Islet precursor cell (in vitro differentiated cells): ENCODE measurements at regions not wholly inside any gene's neighbourhood (a gene's known extent, or its start where the extent isn't known, plus 50 kb on each side); places are given as distances from the start of the nearest gene placed in this dataset.
"Not testable (repeated sequence)": the region's sequence is repeated elsewhere in the genome, so short reads cannot be mapped to it uniquely, and the experiment has no call there.

Source experiments
- DNase-seq: peaks from one replicate; pipeline ENCODE4 v3.0.0-alpha.2; 2018

- DNase-seq = peak; percentile 75
Measured at GRCh38 chr16:86219655-86220445, 290.5 kb upstream of the FOXF1 start.

GRCh38 chr16:86220561-86220960 lies 289.8 kb upstream of the FOXF1 start:
- no peak for DNase-seq

GRCh38 chr16:86221085-86221484 lies 289.2 kb upstream of the FOXF1 start:
- DNase-seq = no peak

GRCh38 chr16:86222547-86222946 lies 287.8 kb upstream of the FOXF1 start:
- no peak for DNase-seq

- DNase-seq = no peak
Measured at GRCh38 chr16:86222965-86223551, 287.3 kb upstream of the FOXF1 start.

GRCh38 chr16:86224126-86224525 lies 286.2 kb upstream of the FOXF1 start:
- no peak for DNase-seq

- DNase-seq = no peak
Measured at GRCh38 chr16:86224629-86225028, 285.7 kb upstream of the FOXF1 start.

GRCh38 chr16:86225905-86226371 lies 284.4 kb upstream of the FOXF1 start:
- DNase-seq = no peak

GRCh38 chr16:86227041-86227440 lies 283.3 kb upstream of the FOXF1 start:
- no peak for DNase-seq

GRCh38 chr16:86227801-86228200 lies 282.5 kb upstream of the FOXF1 start:
- DNase-seq = no peak

- DNase-seq = no peak
Measured at GRCh38 chr16:86228713-86229112, 281.6 kb upstream of the FOXF1 start.

- no peak for DNase-seq
Measured at GRCh38 chr16:86229283-86229682, 281.0 kb upstream of the FOXF1 start.

- DNase-seq = no peak
Measured at GRCh38 chr16:86229866-86230656, 280.3 kb upstream of the FOXF1 start.

GRCh38 chr16:86231321-86231995 lies 278.9 kb upstream of the FOXF1 start:
- DNase-seq = peak; percentile 43

GRCh38 chr16:86231996-86232350 lies 278.4 kb upstream of the FOXF1 start:
- no peak for DNase-seq

- no peak for DNase-seq
Measured at GRCh38 chr16:86232496-86232895, 277.8 kb upstream of the FOXF1 start.

- DNase-seq = not testable (repeated sequence)
Measured at GRCh38 chr16:86233506-86233905, 276.8 kb upstream of the FOXF1 start.

- peak; percentile 45 for DNase-seq
Measured at GRCh38 chr16:86239381-86239780, 270.9 kb upstream of the FOXF1 start.

- peak; percentile 20 for DNase-seq
Measured at GRCh38 chr16:86240716-86241363, 269.5 kb upstream of the FOXF1 start.

GRCh38 chr16:86241681-86242080 lies 268.6 kb upstream of the FOXF1 start:
- peak; percentile 57 for DNase-seq

- DNase-seq = peak; percentile 37
Measured at GRCh38 chr16:86242244-86243122, 267.8 kb upstream of the FOXF1 start.

GRCh38 chr16:86243123-86243473 lies 267.2 kb upstream of the FOXF1 start:
- peak; percentile 24 for DNase-seq
